ENCODE measurements at regions not wholly inside any gene's neighbourhood (a gene's known extent, or its start where the extent isn't known, plus 50 kb on each side); places are given as distances from the start of the nearest gene placed in this dataset.

GRCh38 chr16:48451323-48451722, 66.1 kb upstream of the SIAH1 start:
- TF ChIP-seq NFATC4 (CRISPR knock-in tag; IDR thresholded peaks at IDR 0.05) (no peak), ERG (CRISPR knock-in tag; IDR thresholded peaks at IDR 0.05) (no peak), ZNF138 (CRISPR knock-in tag; conservative IDR thresholded peaks at IDR 0.05) (no peak), NR3C1 (CRISPR knock-in tag; conservative IDR thresholded peaks at IDR 0.05; ENCODE audit: low read depth) (no peak), ZNF121 (CRISPR knock-in tag; IDR thresholded peaks at IDR 0.05) (no peak)
